ENCODE measurements at regions not wholly inside any gene's neighbourhood (a gene's known extent, or its start where the extent isn't known, plus 50 kb on each side); places are given as distances from the start of the nearest gene placed in this dataset.

DNA sequence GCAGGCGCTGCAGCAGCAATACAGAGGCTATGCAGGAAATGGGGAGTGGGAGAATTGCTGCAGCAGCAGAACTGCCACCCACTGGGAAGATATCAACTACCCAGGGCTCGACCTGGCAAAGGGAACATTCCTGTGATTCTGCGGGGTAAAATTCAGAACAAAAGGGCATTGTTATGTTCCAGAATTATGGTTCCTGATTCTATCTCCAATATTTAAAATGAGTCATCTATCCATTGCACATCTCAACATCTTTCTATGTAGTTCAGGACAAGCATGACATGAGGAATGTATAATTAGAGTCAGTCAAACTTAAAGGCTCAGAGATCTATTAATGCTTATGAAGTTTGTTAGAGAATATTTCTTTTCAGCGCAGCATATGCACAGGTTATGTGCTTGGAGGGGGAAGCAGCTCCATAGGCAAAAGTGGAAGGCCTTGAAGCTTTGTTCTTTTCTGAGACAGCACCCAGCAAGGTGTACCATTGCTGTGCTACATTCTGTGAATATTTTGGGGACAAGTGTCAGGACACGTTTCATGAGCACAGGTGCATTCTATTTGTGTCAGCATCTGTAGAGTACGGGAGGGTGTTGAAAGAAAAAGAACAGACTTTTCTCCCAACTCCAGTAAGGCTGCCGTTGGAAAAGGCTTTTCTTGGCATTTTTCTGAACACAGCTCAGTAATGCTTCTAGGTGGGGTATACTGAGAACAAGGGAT is 395.6 kb upstream of the MPDZ start:
- H3K27ac Mint-ChIP-seq: no peak overlapping the region
- no peaks in the 10 kb centered on the region for H3K9me3 Mint-ChIP-seq
- no peak overlapping the region for H3K4me3 Mint-ChIP-seq
- DNase-seq: no peak
- peaks cover 3% of the 10 kb centered on the region for H3K27me3 Mint-ChIP-seq (ENCODE audit: insufficient read depth)
- TF ChIP-seq, protein P1, sequence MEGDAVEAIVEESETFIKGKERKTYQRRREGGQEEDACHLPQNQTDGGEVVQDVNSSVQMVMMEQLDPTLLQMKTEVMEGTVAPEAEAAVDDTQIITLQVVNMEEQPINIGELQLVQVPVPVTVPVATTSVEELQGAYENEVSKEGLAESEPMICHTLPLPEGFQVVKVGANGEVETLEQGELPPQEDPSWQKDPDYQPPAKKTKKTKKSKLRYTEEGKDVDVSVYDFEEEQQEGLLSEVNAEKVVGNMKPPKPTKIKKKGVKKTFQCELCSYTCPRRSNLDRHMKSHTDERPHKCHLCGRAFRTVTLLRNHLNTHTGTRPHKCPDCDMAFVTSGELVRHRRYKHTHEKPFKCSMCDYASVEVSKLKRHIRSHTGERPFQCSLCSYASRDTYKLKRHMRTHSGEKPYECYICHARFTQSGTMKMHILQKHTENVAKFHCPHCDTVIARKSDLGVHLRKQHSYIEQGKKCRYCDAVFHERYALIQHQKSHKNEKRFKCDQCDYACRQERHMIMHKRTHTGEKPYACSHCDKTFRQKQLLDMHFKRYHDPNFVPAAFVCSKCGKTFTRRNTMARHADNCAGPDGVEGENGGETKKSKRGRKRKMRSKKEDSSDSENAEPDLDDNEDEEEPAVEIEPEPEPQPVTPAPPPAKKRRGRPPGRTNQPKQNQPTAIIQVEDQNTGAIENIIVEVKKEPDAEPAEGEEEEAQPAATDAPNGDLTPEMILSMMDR (IDR thresholded peaks at IDR 0.05): no peak
- no peaks in the 10 kb centered on the region for H3K36me3 Mint-ChIP-seq (ENCODE audit: low read depth)
- H3K4me1 Mint-ChIP-seq (ENCODE audit: low read depth): no peaks in the 10 kb centered on the region

DNA sequence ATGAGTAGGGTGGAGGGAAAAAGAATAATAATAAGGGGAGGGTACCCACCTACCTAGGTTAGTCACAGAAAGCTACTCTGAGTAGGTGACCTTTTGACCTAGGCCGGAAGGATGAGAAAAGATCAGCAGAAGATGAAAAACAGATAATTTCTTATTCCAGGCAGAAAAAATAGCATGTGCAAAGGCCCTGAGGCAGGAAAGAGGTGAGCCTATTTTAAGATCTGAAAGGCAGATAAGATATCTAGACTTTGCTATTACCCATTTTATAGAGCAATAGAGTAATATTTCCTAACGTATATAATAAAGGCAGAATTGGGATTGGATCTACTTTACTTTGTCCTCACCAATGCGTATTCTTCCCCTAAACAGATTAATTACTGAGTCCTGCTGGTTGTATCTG is 393.9 kb upstream of the MPDZ start:
- Mint-ChIP-seq H3K4me3 (no peak overlapping the region), H3K27ac (no peak overlapping the region), H3K4me1 (ENCODE audit: low read depth) (no peaks in the 10 kb centered on the region), H3K27me3 (ENCODE audit: insufficient read depth) (peaks cover 3% of the 10 kb centered on the region), H3K9me3 (peaks cover 7% of the 10 kb centered on the region; the same call in 1 of the 2 replicates), H3K36me3 (ENCODE audit: low read depth) (no peaks in the 10 kb centered on the region)
- DNase-seq: no peak
- TF ChIP-seq, protein P1 (IDR thresholded peaks at IDR 0.05): no peak

DNA sequence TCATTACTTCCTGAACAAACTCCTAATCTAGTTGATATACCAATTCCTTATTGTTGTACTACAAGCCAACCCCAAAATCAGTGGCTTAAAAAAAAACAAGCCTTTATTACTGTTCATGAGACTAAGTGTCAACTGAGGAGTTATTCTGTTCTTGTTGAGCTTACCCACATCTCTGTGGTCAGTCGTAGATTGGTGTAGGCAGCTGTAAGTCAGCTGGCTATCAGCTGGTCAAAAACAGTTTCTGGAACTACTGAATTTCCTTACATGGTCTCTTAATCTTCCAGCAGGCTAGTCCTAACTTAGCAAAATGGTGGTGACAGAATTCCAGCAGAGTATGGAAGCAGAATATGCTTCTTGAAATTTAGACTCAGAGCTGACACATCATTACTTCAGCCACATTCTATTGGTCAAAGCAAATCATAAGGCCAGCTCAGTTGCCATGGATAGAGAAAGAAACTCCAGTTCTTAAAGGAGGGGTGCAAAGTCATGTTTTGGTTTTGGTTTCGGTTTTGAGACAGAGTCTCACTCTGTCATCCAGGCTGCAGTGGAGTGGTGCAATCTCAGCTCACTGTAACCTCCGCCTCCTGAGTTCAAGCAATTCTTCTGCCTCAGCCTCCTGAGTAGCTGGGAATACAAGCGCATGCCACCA is 386.1 kb upstream of the MPDZ start:
- DNase-seq: peak; percentile 13
- H3K27me3 Mint-ChIP-seq (ENCODE audit: insufficient read depth): peaks cover 2% of the 10 kb centered on the region; the same call in 1 of the 2 replicates
- peaks cover 9% of the 10 kb centered on the region; the same call in 1 of the 2 replicates for H3K9me3 Mint-ChIP-seq
- peak overlapping the region; percentile 77 for H3K4me3 Mint-ChIP-seq
- H3K36me3 Mint-ChIP-seq (ENCODE audit: low read depth): no peaks in the 10 kb centered on the region
- TF ChIP-seq, protein P1 (IDR thresholded peaks at IDR 0.05): no peak
- H3K27ac Mint-ChIP-seq: peak overlapping the region; percentile 38; the same call in 1 of the 2 replicates
- H3K4me1 Mint-ChIP-seq (ENCODE audit: low read depth): peaks cover 19% of the 10 kb centered on the region; the same call in 1 of the 2 replicates

DNA sequence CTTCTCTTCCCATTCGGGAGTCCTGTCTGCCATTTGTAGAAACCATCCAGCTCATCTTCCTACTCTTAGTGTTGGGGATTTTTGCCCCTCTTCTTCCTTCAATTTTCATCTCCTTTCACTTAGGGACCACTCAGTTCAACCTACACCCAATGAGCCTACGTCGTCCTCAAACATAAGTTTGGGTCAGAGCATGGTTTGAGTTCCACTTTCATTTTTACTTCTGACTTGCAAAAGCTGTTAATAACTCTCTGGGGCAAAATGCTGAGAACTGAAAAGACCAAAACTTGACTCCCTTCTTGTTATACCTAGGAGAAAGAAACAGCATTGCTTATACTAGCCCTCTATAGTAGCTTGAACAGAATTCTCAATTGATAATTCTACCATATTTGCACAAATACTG is 381.5 kb upstream of the MPDZ start:
- Mint-ChIP-seq H3K4me1 (ENCODE audit: low read depth) (peaks cover 13% of the 10 kb centered on the region; the same call in 1 of the 2 replicates), H3K36me3 (ENCODE audit: low read depth) (no peaks in the 10 kb centered on the region), H3K27ac (peak overlapping the region; percentile 39; the same call in 1 of the 2 replicates), H3K27me3 (ENCODE audit: insufficient read depth) (no peaks in the 10 kb centered on the region; the same call in 1 of the 2 replicates), H3K4me3 (peak overlapping the region; percentile 83), H3K9me3 (no peaks in the 10 kb centered on the region)
- TF ChIP-seq, protein P1 (IDR thresholded peaks at IDR 0.05): no peak
- DNase-seq: no peak

DNA sequence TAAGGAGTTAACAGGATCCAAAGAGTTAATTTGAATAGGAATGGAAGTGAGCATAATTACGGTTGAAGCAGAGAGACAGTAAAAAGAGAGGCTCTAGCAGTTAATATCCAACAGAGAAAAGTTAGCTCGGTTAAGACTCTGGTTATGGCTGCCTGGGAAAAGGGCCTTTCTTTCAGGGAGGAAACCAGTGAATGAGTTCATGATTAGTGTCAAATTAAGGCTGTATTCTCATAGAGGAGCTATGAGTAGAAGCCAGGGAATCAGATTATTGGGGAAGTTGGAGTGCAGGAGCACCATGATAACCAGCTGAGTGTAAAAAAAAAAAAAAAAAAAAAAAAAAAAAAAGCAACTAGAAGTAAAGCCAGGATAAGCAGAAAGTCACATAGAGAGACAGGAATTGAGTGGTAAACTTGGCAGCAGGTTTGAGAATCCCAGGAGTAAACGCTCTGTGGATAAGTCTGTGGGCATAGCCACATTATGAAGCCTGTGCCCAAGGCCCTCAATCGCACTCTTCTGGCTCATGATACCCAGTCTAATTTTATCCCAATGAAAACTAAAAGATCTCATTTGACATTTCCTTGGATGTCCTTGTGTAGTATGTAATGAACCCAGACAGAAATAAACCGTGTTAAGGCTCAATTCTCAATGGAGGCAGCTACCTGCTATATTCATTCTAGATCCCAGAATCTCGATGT is 372.6 kb upstream of the MPDZ start:
- H3K4me1 Mint-ChIP-seq (ENCODE audit: low read depth): no peaks in the 10 kb centered on the region
- no peak for DNase-seq
- H3K36me3 Mint-ChIP-seq (ENCODE audit: low read depth): no peaks in the 10 kb centered on the region
- no peak overlapping the region for H3K4me3 Mint-ChIP-seq
- no peak overlapping the region for H3K27ac Mint-ChIP-seq
- H3K9me3 Mint-ChIP-seq: 0 out of 2 replicates have a peak, but pooled peaks cover 4% of the 10 kb centered on the region
- TF ChIP-seq, protein P1 (IDR thresholded peaks at IDR 0.05): no peak
- no peaks in the 10 kb centered on the region for H3K27me3 Mint-ChIP-seq (ENCODE audit: insufficient read depth)
